ENCODE measurements at regions not wholly inside any gene's neighbourhood (a gene's known extent, or its start where the extent isn't known, plus 50 kb on each side); places are given as distances from the start of the nearest gene placed in this dataset.
A peak's percentile ranks its signal among the peaks of the same experiment; 100 is the strongest.

- no peaks in the 10 kb centered on the region for H3K36me3 ChIP-seq (ENCODE audit: control insufficient read depth in 2 of 2, insufficient read depth in 2 of 2, low read length in 2 of 2)
- H3K27ac ChIP-seq (ENCODE audit: low read depth in 2 of 2, low read length in 2 of 2) = no peak overlapping the region
- H3K27me3 ChIP-seq (ENCODE audit: control insufficient read depth in 2 of 2, insufficient read depth in 2 of 2, low read length in 2 of 2) = no peaks in the 10 kb centered on the region
- H3K4me3 ChIP-seq (ENCODE audit: low read length in 2 of 2) = no peak overlapping the region
- H3K9me3 ChIP-seq (ENCODE audit: control insufficient read depth in 2 of 2, low read length in 2 of 2) = no peaks in the 10 kb centered on the region
- H3K9ac ChIP-seq (ENCODE audit: low read depth in 1 of 2, low read length in 2 of 2) = no peak overlapping the region
- no peaks in the 10 kb centered on the region for H3K4me1 ChIP-seq (ENCODE audit: control insufficient read depth in 2 of 2, insufficient read depth in 2 of 2, low read length in 2 of 2)
These were observed 130.3 kb upstream of the SERP2 start for GRCh38 chr13:44243198-44243857.

DNA sequence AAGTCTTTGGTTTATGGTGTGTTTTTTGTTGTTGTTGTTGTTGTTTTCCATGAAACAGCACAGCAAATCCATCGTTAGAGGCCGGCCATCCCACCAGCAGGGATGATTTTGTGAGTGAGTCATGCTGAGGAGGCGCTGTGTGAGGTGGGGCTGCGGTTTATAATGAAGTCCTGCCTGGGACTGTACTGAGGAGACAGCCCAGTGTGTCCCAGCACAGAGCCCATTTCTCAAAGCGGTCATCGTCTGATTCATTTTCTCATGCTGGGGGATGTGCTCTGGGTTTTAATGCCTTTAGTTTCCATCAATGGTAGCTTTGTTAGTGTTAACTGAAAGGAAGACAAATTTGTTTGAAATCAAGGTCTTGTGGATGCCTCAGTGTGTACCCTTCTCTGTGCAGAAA lies 129.3 kb upstream of the SERP2 start:
- H3K9ac ChIP-seq (ENCODE audit: low read depth in 1 of 2, low read length in 2 of 2) = no peak overlapping the region
- no peaks in the 10 kb centered on the region for H3K36me3 ChIP-seq (ENCODE audit: control insufficient read depth in 2 of 2, insufficient read depth in 2 of 2, low read length in 2 of 2)
- no peaks in the 10 kb centered on the region for H3K9me3 ChIP-seq (ENCODE audit: control insufficient read depth in 2 of 2, low read length in 2 of 2)
- H3K27me3 ChIP-seq (ENCODE audit: control insufficient read depth in 2 of 2, insufficient read depth in 2 of 2, low read length in 2 of 2) = no peaks in the 10 kb centered on the region
- no peak overlapping the region for H3K27ac ChIP-seq (ENCODE audit: low read depth in 2 of 2, low read length in 2 of 2)
- no peak overlapping the region for H3K4me3 ChIP-seq (ENCODE audit: low read length in 2 of 2)
- H3K4me1 ChIP-seq (ENCODE audit: control insufficient read depth in 2 of 2, insufficient read depth in 2 of 2, low read length in 2 of 2) = peaks cover 2 to 6% of the 10 kb centered on the region in 2 donors

DNA sequence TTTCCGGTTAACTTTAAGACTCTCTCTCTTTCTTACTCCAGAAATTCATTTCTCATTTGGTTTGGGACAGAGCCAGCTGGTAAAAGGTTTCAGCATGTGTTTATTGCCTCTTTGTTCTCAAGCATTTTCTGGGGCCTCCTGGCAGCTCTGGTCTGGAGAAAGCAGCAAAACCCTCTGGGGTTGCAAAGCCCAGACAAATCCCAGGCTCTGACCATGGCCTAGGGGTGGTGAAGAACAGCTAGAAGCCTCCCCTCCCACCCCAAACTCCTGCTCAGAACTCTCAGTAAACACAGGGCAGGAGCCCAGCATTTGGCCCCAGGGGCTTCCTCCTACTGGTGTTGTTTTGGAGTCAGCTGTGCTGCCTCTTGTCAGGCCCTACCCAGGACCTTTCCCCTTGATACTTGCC lies 124.2 kb upstream of the SERP2 start:
- Histone ChIP-seq H3K4me3 (ENCODE audit: low read length in 2 of 2) (no peak overlapping the region), H3K9ac (ENCODE audit: low read depth in 1 of 2, low read length in 2 of 2) (no peak overlapping the region), H3K27ac (ENCODE audit: low read depth in 2 of 2, low read length in 2 of 2) (peak overlapping the region; percentile 15 to 64), H3K36me3 (ENCODE audit: control insufficient read depth in 2 of 2, insufficient read depth in 2 of 2, low read length in 2 of 2) (no peaks in the 10 kb centered on the region), H3K4me1 (ENCODE audit: control insufficient read depth in 2 of 2, insufficient read depth in 2 of 2, low read length in 2 of 2) (peaks cover 6 to 14% of the 10 kb centered on the region in 2 donors), H3K27me3 (ENCODE audit: control insufficient read depth in 2 of 2, insufficient read depth in 2 of 2, low read length in 2 of 2) (no peaks in the 10 kb centered on the region), H3K9me3 (ENCODE audit: control insufficient read depth in 2 of 2, low read length in 2 of 2) (no peaks in the 10 kb centered on the region)

DNA sequence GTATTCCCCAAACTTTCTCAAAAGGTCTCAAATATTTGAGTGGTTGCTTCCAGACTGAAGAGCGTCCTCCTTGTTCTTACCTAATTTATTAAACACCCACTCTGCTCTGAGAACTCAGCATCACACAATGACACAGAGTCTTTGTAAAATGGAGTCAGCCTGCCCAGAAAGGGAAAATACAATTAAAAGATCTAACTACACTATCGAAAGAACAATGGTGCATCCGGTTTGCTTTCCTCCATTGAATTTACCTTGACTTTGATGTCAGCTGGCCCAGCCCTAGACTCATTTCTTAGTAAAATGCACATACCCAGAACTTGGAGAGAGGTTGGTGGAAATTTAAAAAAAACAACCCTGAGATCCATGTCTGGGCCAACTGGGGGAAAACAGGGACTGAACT lies 120.7 kb upstream of the SERP2 start:
- no peak overlapping the region for H3K9ac ChIP-seq (ENCODE audit: low read depth in 1 of 2, low read length in 2 of 2)
- no peaks in the 10 kb centered on the region for H3K9me3 ChIP-seq (ENCODE audit: control insufficient read depth in 2 of 2, low read length in 2 of 2)
- H3K27ac ChIP-seq (ENCODE audit: low read depth in 2 of 2, low read length in 2 of 2) = no peak overlapping the region
- no peaks in the 10 kb centered on the region for H3K36me3 ChIP-seq (ENCODE audit: control insufficient read depth in 2 of 2, insufficient read depth in 2 of 2, low read length in 2 of 2)
- no peaks in the 10 kb centered on the region for H3K27me3 ChIP-seq (ENCODE audit: control insufficient read depth in 2 of 2, insufficient read depth in 2 of 2, low read length in 2 of 2)
- H3K4me3 ChIP-seq (ENCODE audit: low read length in 2 of 2) = no peak overlapping the region
- peaks cover 6 to 14% of the 10 kb centered on the region in 2 donors for H3K4me1 ChIP-seq (ENCODE audit: control insufficient read depth in 2 of 2, insufficient read depth in 2 of 2, low read length in 2 of 2)

DNA sequence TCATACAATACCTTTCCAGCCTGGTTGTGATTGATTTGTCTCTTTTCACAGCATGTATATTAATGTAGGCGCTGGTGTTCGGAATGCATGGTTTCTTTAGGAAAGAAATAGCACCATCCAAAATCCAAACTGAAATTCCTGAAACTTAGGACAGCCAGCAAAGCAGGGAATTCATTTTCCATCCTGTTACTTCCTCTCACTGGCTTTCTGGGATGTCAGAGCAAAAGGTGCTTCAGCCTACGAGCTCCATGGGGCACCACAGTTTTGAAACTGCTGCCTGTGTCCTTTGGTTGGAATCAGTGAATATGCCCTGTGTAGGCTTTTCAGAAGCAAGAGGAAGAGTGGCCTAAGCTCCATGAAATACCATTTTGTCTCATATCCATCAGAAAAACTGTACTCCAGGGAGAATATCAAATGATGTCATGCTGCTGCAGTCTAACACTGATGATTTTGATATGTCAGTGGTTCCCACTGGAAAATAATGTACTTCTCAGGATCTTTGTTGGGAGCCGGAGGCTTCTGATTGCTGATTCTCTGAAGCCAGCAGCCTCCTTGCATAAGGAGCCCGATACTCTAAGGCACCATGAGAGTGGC lies 117.8 kb upstream of the SERP2 start:
- no peaks in the 10 kb centered on the region for H3K9me3 ChIP-seq (ENCODE audit: control insufficient read depth in 2 of 2, low read length in 2 of 2)
- H3K4me3 ChIP-seq (ENCODE audit: low read length in 2 of 2) = no peak overlapping the region
- no peak overlapping the region for H3K27ac ChIP-seq (ENCODE audit: low read depth in 2 of 2, low read length in 2 of 2)
- peaks cover 0 to 4% of the 10 kb centered on the region in 2 donors for H3K4me1 ChIP-seq (ENCODE audit: control insufficient read depth in 2 of 2, insufficient read depth in 2 of 2, low read length in 2 of 2)
- no peak overlapping the region for H3K9ac ChIP-seq (ENCODE audit: low read depth in 1 of 2, low read length in 2 of 2)
- H3K36me3 ChIP-seq (ENCODE audit: control insufficient read depth in 2 of 2, insufficient read depth in 2 of 2, low read length in 2 of 2) = no peaks in the 10 kb centered on the region
- no peaks in the 10 kb centered on the region for H3K27me3 ChIP-seq (ENCODE audit: control insufficient read depth in 2 of 2, insufficient read depth in 2 of 2, low read length in 2 of 2)

- no peaks in the 10 kb centered on the region for H3K36me3 ChIP-seq (ENCODE audit: control insufficient read depth in 2 of 2, insufficient read depth in 2 of 2, low read length in 2 of 2)
- H3K4me1 ChIP-seq (ENCODE audit: control insufficient read depth in 2 of 2, insufficient read depth in 2 of 2, low read length in 2 of 2) = peaks cover 0 to 4% of the 10 kb centered on the region in 2 donors
- no peak overlapping the region for H3K27ac ChIP-seq (ENCODE audit: low read depth in 2 of 2, low read length in 2 of 2)
- H3K9ac ChIP-seq (ENCODE audit: low read depth in 1 of 2, low read length in 2 of 2) = no peak overlapping the region
- H3K27me3 ChIP-seq (ENCODE audit: control insufficient read depth in 2 of 2, insufficient read depth in 2 of 2, low read length in 2 of 2) = no peaks in the 10 kb centered on the region
- H3K4me3 ChIP-seq (ENCODE audit: low read length in 2 of 2) = no peak overlapping the region
- H3K9me3 ChIP-seq (ENCODE audit: control insufficient read depth in 2 of 2, low read length in 2 of 2) = no peaks in the 10 kb centered on the region
These were observed 115.8 kb upstream of the SERP2 start for GRCh38 chr13:44257796-44258195.

DNA sequence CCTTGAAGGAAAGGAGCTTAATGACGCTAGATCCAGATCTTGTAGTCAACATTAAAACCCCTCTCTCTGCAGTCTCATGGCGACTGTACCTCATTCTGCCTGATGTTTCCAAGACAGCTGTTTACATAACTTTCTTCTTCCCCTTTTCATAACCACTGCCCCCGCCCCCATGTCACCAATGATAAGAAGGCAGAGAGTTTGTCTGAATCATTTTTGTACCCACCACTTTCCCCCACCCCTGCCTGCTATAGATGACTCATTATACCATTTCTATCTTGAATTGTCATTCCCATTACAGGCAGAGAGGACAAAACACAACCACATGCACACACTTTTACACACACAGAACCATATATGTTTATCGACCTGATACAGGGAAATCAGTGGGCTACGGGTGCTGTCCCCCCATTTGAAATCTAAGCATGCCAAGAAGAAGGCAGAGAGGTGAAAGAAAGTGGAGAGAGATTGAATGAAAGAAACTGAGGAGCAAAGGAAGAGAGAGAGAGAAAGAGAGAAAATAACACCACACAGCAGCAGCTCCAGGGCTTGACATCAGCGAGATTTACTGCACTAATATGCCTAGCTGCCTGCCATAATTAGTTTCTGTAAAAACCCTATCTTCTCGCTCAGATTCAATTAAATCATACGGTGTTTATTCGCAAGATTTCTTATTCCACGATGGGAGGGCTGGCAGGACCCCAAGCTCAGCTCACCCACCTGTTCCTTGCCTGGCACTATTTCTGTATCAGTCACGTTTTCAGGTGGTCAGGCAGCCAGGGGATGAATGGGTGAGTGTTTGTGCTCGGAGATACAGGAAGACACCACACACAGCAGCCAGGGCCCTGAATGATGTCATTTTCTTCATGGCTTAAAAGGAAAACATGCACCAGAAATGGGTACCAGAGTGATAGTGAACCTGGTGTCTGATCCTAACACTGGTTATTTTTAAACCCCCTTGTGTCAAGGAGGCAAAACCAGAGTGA lies 114.3 kb upstream of the SERP2 start:
- Histone ChIP-seq H3K27me3 (ENCODE audit: control insufficient read depth in 2 of 2, insufficient read depth in 2 of 2, low read length in 2 of 2) (no peaks in the 10 kb centered on the region), H3K27ac (ENCODE audit: low read depth in 2 of 2, low read length in 2 of 2) (peak overlapping the region; percentile 56 to 65), H3K36me3 (ENCODE audit: control insufficient read depth in 2 of 2, insufficient read depth in 2 of 2, low read length in 2 of 2) (no peaks in the 10 kb centered on the region), H3K4me1 (ENCODE audit: control insufficient read depth in 2 of 2, insufficient read depth in 2 of 2, low read length in 2 of 2) (peaks cover 0 to 4% of the 10 kb centered on the region in 2 donors), H3K9ac (ENCODE audit: low read depth in 1 of 2, low read length in 2 of 2) (peak overlapping the region in 1 of 2 donors; percentile 33), H3K9me3 (ENCODE audit: control insufficient read depth in 2 of 2, low read length in 2 of 2) (no peaks in the 10 kb centered on the region), H3K4me3 (ENCODE audit: low read length in 2 of 2) (peak overlapping the region in 1 of 2 donors; percentile 29)

DNA sequence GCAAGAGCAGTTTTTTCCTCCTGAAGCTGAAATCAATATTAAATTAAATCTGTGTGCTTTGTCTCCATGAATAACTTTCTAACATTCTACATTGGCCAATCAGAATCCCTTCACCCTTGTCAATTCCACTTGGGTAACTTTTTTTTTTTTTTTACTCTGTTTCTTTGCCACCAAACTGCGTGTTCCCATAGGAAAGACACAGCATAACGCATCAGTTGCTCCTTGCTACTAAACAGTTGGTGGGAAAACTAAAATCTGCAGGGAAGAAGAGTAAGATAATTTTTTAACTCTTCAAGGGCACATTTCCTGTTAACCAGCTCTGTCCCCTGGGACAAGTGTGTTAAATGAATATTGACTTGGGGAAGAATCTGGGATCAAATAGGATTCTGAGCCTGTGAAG lies 113.3 kb upstream of the SERP2 start:
- Histone ChIP-seq H3K4me1 (ENCODE audit: control insufficient read depth in 2 of 2, insufficient read depth in 2 of 2, low read length in 2 of 2) (peaks cover 0 to 4% of the 10 kb centered on the region in 2 donors), H3K27me3 (ENCODE audit: control insufficient read depth in 2 of 2, insufficient read depth in 2 of 2, low read length in 2 of 2) (no peaks in the 10 kb centered on the region), H3K9me3 (ENCODE audit: control insufficient read depth in 2 of 2, low read length in 2 of 2) (no peaks in the 10 kb centered on the region), H3K9ac (ENCODE audit: low read depth in 1 of 2, low read length in 2 of 2) (no peak overlapping the region), H3K27ac (ENCODE audit: low read depth in 2 of 2, low read length in 2 of 2) (peak overlapping the region in 1 of 2 donors; percentile 56), H3K36me3 (ENCODE audit: control insufficient read depth in 2 of 2, insufficient read depth in 2 of 2, low read length in 2 of 2) (no peaks in the 10 kb centered on the region), H3K4me3 (ENCODE audit: low read length in 2 of 2) (no peak overlapping the region)

DNA sequence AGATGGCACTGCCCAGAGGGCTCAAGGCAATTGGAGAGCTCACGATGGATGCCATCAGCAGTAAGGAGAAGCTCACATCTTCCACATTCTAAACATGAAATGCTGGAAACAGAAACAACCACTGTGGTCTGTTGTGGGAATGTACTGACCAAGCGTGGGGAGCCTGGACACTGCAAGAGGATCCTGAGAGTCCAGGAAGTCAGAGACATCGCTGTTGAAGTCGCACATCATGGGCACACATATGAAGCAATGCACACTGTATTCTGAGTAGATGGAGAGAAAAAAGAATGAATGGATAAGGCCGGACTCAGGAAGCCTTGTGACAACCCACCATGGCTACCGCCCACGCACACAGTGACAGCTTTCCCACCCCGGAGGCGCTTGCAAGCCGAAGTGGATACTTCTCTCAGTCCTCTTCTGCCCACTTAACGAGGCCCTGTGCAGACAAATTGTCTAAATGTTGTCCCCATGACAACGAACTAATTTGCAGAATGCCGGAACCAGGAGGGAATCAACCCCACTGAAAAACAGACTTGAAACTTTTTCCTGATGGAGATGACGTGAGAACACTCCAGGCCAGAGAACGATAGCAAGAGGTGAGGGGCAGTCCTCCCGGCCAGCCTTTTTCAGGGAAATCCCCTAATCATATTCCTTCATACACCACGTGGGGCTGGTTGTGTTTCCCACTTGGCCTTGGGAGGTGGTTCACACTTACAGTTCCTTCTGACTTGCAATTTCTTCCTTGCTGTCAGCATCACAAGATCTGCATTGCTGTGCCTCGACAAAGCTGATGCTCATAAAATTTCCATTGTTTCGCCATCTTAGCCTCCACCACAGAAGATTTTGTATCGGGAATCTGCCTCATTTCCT lies 109.6 kb upstream of the SERP2 start:
- no peak overlapping the region for H3K4me3 ChIP-seq (ENCODE audit: low read length in 2 of 2)
- no peaks in the 10 kb centered on the region for H3K36me3 ChIP-seq (ENCODE audit: control insufficient read depth in 2 of 2, insufficient read depth in 2 of 2, low read length in 2 of 2)
- no peaks in the 10 kb centered on the region for H3K9me3 ChIP-seq (ENCODE audit: control insufficient read depth in 2 of 2, low read length in 2 of 2)
- H3K27me3 ChIP-seq (ENCODE audit: control insufficient read depth in 2 of 2, insufficient read depth in 2 of 2, low read length in 2 of 2) = no peaks in the 10 kb centered on the region
- no peak overlapping the region for H3K9ac ChIP-seq (ENCODE audit: low read depth in 1 of 2, low read length in 2 of 2)
- peaks cover 0 to 4% of the 10 kb centered on the region in 2 donors for H3K4me1 ChIP-seq (ENCODE audit: control insufficient read depth in 2 of 2, insufficient read depth in 2 of 2, low read length in 2 of 2)
- no peak overlapping the region for H3K27ac ChIP-seq (ENCODE audit: low read depth in 2 of 2, low read length in 2 of 2)
